Caco-2 (cell line): ENCODE measurements at regions not wholly inside any gene's neighbourhood (a gene's known extent, or its start where the extent isn't known, plus 50 kb on each side); places are given as distances from the start of the nearest gene placed in this dataset.

Experiments
- BruUV-seq: library from RNA; stranded (reverse); fragments of 400-500 nt; replicated peaks from 2 replicates; lab custom pipeline; 2021; lab: Mats Ljungman, UMichigan
- CTCF ChIA-PET: fragments of 300-600 bp; sonication (Branson Sonifier 250); formaldehyde crosslinking; loops from one replicate; lab custom pipeline; 2022; ENCODE audit warnings: antibody characterized with exemption; lab: Charles Lee
- POLR2A ChIA-PET: fragments of 300-600 bp; sonication (Branson Sonifier 250); formaldehyde crosslinking; loops from one replicate; lab custom pipeline; 2022; ENCODE audit warnings: antibody characterized with exemption; lab: Charles Lee
- DNase-seq, 2 experiments: peaks; one replicate each; pipeline versions ENCODE4 v3.0.0 to v3.0.0-alpha.2; 2020 to 2022
- H3K27me3 ChIP-seq: replicated peaks from 2 replicates; pipeline ENCODE4 v1.6.0; 2011; ENCODE audit warnings: low read length; ENCODE audit not compliant: control insufficient read depth, insufficient read depth
- H3K36me3 ChIP-seq: 2 replicates; pipeline ENCODE4 v1.5.1; 2011; ENCODE audit warnings: low read length; ENCODE audit not compliant: control insufficient read depth, insufficient read depth
- H3K4me1 ChIP-seq: fragments of 250-450 bp; sonication (Bioruptor Pico); 2 replicates; pipeline ENCODE4 v1.5.1; 2020; ENCODE audit warnings: mild to moderate bottlenecking
- H3K4me3 ChIP-seq: 2 replicates; pipeline ENCODE4 v1.5.1; 2011; ENCODE audit warnings: low read depth, mild to moderate bottlenecking, control low read depth, low read length
- H3K9me3 ChIP-seq: fragments of 250-450 bp; sonication (Bioruptor Pico); 2 replicates; pipeline ENCODE4 v1.5.1; 2020; ENCODE audit warnings: mild to moderate bottlenecking, moderate library complexity
- H3K27ac Mint-ChIP-seq: one replicate; pipeline ENCODE4 v1.8.0; 2022; ENCODE audit warnings: mixed read lengths; ENCODE audit not compliant: unreplicated experiment
- H3K27me3 Mint-ChIP-seq: one replicate; pipeline ENCODE4 v1.8.0; 2022; ENCODE audit warnings: mixed read lengths; ENCODE audit not compliant: insufficient read depth, unreplicated experiment
- H3K36me3 Mint-ChIP-seq: one replicate; pipeline ENCODE4 v1.8.0; 2022; ENCODE audit warnings: mild to moderate bottlenecking, mixed read lengths; ENCODE audit not compliant: insufficient read depth, unreplicated experiment
- H3K4me1 Mint-ChIP-seq: one replicate; pipeline ENCODE4 v1.8.0; 2022; ENCODE audit warnings: low read depth, mixed read lengths; ENCODE audit not compliant: unreplicated experiment
- H3K4me3 Mint-ChIP-seq: one replicate; pipeline ENCODE4 v1.8.0; 2022; ENCODE audit warnings: mild to moderate bottlenecking, moderate library complexity, mixed read lengths; ENCODE audit not compliant: unreplicated experiment
- H3K9me3 Mint-ChIP-seq: one replicate; pipeline ENCODE4 v1.8.0; 2022; ENCODE audit warnings: mixed read lengths; ENCODE audit not compliant: unreplicated experiment
- intact Hi-C: fragments of 100-400 bp; cut with micrococcal nuclease; formaldehyde crosslinking; loops from one replicate; pipeline ENCODE4 v1.10.0; 2022; ENCODE audit not compliant: unreplicated experiment
- TF ChIP-seq, protein P1 (sequence below), 2 experiments: fragments of 200-600 bp in 1 of 2; IDR thresholded peaks; 1 replicate in 1 of 2; 2 replicates in 1 of 2; pipeline versions ENCODE4 v1.5.1 to v1.8.0; 2011 to 2022; ENCODE audit warnings: antibody characterized with exemption in 1 of 2, control low read depth in 1 of 2, inconsistent platforms in 1 of 2, low read depth in 1 of 2, low read length in 1 of 2, mild to moderate bottlenecking in 1 of 2, moderate library complexity in 1 of 2; ENCODE audit not compliant: insufficient read depth in 1 of 2, severe bottlenecking in 1 of 2, unreplicated experiment in 1 of 2

GRCh38 chr4:79213010-79213409, 112.9 kb downstream of the NAA11 start:
- Histone ChIP-seq H3K4me3 (no peak overlapping the region), H3K27me3 (no peaks in the 10 kb centered on the region), H3K9me3 (no peaks in the 10 kb centered on the region), H3K4me1 (no peaks in the 10 kb centered on the region), H3K36me3 (no peaks in the 10 kb centered on the region)
- no peak overlapping the region for H3K27ac Mint-ChIP-seq
- POLR2A ChIA-PET: no interaction called here
- BruUV-seq: no TSS peak
- no peaks in the 10 kb centered on the region for H3K27me3 Mint-ChIP-seq
- no peak for DNase-seq
- CTCF ChIA-PET: no interaction called here
- no peaks in the 10 kb centered on the region for H3K9me3 Mint-ChIP-seq
- H3K4me3 Mint-ChIP-seq: no peak overlapping the region
- intact Hi-C loops: loop anchor here (10.0 kb wide), 1 partner anchor 258 kb away; no protein-coding TSS in a partner anchor
- H3K36me3 Mint-ChIP-seq: no peaks in the 10 kb centered on the region
- TF ChIP-seq, protein P1, sequence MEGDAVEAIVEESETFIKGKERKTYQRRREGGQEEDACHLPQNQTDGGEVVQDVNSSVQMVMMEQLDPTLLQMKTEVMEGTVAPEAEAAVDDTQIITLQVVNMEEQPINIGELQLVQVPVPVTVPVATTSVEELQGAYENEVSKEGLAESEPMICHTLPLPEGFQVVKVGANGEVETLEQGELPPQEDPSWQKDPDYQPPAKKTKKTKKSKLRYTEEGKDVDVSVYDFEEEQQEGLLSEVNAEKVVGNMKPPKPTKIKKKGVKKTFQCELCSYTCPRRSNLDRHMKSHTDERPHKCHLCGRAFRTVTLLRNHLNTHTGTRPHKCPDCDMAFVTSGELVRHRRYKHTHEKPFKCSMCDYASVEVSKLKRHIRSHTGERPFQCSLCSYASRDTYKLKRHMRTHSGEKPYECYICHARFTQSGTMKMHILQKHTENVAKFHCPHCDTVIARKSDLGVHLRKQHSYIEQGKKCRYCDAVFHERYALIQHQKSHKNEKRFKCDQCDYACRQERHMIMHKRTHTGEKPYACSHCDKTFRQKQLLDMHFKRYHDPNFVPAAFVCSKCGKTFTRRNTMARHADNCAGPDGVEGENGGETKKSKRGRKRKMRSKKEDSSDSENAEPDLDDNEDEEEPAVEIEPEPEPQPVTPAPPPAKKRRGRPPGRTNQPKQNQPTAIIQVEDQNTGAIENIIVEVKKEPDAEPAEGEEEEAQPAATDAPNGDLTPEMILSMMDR (IDR thresholded peaks at IDR 0.05; ENCODE audit: insufficient read depth in 1 of 2, low read depth in 1 of 2, low read length in 1 of 2, severe bottlenecking in 1 of 2, unreplicated experiment in 1 of 2): no peak
- H3K4me1 Mint-ChIP-seq: peaks cover 8% of the 10 kb centered on the region

DNA sequence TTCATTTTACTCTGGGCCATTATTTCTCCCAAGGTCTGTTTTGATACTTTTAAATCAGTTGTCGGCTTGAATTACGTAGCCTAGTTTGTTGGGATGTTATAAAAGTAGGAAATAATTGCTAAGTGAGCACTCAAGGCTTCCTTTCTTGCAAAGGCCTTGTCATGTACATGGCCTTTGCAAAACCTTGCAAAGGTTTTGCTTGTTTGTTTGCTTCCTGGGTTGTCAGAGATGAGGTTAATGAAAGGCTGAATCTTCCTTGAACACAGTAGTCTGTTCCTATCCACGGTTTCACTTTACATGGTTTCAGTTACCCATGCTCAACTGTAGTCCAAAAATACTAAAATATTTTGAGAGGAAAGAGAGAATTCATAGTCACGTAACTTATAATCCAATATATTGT, 113.5 kb downstream of the NAA11 start:
- Mint-ChIP-seq H3K4me1 (peaks cover 8% of the 10 kb centered on the region), H3K9me3 (no peaks in the 10 kb centered on the region), H3K36me3 (no peaks in the 10 kb centered on the region), H3K27ac (no peak overlapping the region), H3K27me3 (no peaks in the 10 kb centered on the region), H3K4me3 (no peak overlapping the region)
- H3K27me3 ChIP-seq: no peaks in the 10 kb centered on the region
- DNase-seq: no peak
- POLR2A ChIA-PET: no interaction called here
- no peaks in the 10 kb centered on the region for H3K4me1 ChIP-seq
- no peaks in the 10 kb centered on the region for H3K9me3 ChIP-seq
- intact Hi-C loops: loop anchor here (10.0 kb wide), 1 partner anchor 258 kb away; no protein-coding TSS in a partner anchor
- CTCF ChIA-PET: no interaction called here
- TF ChIP-seq, protein P1 (IDR thresholded peaks at IDR 0.05; ENCODE audit: insufficient read depth in 1 of 2, low read depth in 1 of 2, low read length in 1 of 2, severe bottlenecking in 1 of 2, unreplicated experiment in 1 of 2): no peak
- no TSS peak for BruUV-seq
- H3K4me3 ChIP-seq: no peak overlapping the region
- no peaks in the 10 kb centered on the region for H3K36me3 ChIP-seq

DNA sequence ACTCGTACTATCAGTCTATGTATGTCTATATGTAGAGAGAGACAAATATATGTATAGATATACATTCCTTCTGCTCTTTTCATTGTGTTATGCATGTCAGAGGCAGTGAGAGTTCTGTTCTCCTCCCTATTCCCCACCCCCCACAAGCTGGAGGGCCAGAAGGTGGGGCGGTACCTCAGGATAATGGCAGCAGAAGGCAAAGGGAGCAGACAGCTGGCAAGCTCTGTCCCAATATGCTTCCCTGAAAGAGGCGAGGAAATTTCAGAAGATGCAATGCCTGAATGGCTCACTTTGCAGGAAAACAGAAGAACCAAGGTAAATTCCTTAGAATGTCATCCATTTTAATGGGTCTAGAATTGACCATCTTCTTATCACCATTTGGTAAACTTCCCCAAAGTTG, 114.4 kb downstream of the NAA11 start:
- no peaks in the 10 kb centered on the region for H3K36me3 ChIP-seq
- no peaks in the 10 kb centered on the region for H3K9me3 Mint-ChIP-seq
- H3K9me3 ChIP-seq: no peaks in the 10 kb centered on the region
- no peaks in the 10 kb centered on the region for H3K27me3 ChIP-seq
- no peak overlapping the region for H3K27ac Mint-ChIP-seq
- TF ChIP-seq, protein P1 (IDR thresholded peaks at IDR 0.05; ENCODE audit: insufficient read depth in 1 of 2, low read depth in 1 of 2, low read length in 1 of 2, severe bottlenecking in 1 of 2, unreplicated experiment in 1 of 2): no peak
- intact Hi-C loops: loop anchor here (10.0 kb wide), 1 partner anchor 257 kb away; no protein-coding TSS in a partner anchor
- no peak overlapping the region for H3K4me3 Mint-ChIP-seq
- H3K4me1 ChIP-seq: no peaks in the 10 kb centered on the region
- peaks cover 8% of the 10 kb centered on the region for H3K4me1 Mint-ChIP-seq
- no peak for DNase-seq
- no TSS peak for BruUV-seq
- CTCF ChIA-PET: no interaction called here
- no peaks in the 10 kb centered on the region for H3K27me3 Mint-ChIP-seq
- no peak overlapping the region for H3K4me3 ChIP-seq
- POLR2A ChIA-PET: no interaction called here
- H3K36me3 Mint-ChIP-seq: no peaks in the 10 kb centered on the region
